MG63 (cell line): ENCODE measurements at regions not wholly inside any gene's neighbourhood (a gene's known extent, or its start where the extent isn't known, plus 50 kb on each side); places are given as distances from the start of the nearest gene placed in this dataset.
"Not testable (repeated sequence)": the region's sequence is repeated elsewhere in the genome, so short reads cannot be mapped to it uniquely, and the experiment has no call there.

Experiments used
- DNase-seq: peaks from one replicate; pipeline ENCODE4 v3.0.0-alpha.2; 2020
- H3K27me3 ChIP-seq: fragments of 250-450 bp; sonication (Bioruptor Pico); 2 replicates; pipeline ENCODE4 v1.5.1; 2020; ENCODE audit warnings: mild to moderate bottlenecking, moderate library complexity
- H3K36me3 ChIP-seq: fragments of 250-450 bp; sonication (Bioruptor Pico); 2 replicates; pipeline ENCODE4 v1.5.1; 2020; ENCODE audit warnings: mild to moderate bottlenecking, moderate library complexity
- H3K4me3 ChIP-seq: fragments of 250-450 bp; sonication (Bioruptor Pico); 2 replicates; pipeline ENCODE4 v1.5.1; 2020; ENCODE audit warnings: mild to moderate bottlenecking, moderate library complexity
- H3K9me3 ChIP-seq: fragments of 250-450 bp; sonication (Bioruptor Pico); 2 replicates; pipeline ENCODE4 v1.5.1; 2020; ENCODE audit warnings: mild to moderate bottlenecking, moderate library complexity

- no peaks in the 10 kb centered on the region for H3K27me3 ChIP-seq
- no peak for DNase-seq
Observed at GRCh38 chr7:9226500-9226899, 793.1 kb downstream of the NXPH1 start.

DNA sequence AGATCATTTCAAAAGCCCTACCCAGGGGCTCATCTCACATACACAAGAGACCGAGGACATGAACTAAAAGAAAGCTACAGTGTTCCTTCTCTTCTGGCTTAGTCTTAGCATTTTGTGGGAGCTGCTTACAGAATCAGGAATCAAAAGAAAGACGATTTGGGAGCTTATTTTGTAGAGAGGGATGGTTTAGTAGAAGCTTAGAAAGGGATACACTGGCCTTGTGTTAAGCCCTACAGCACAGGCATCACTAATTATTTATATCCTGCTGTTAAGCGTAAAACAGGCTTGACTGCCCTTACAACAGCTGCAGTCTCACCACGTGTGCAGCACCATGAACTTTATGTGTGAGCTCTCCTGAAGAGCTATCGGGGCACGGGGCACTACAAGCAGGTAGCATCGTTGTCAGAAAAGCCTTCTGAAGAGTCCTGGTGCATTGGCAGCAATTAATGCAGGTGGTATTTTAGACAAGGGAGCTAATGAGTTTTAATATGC, 798.3 kb downstream of the NXPH1 start:
- H3K36me3 ChIP-seq = no peaks in the 10 kb centered on the region
- no peaks in the 10 kb centered on the region; the same call in 1 of the 2 replicates for H3K27me3 ChIP-seq
- H3K9me3 ChIP-seq = no peaks in the 10 kb centered on the region
- no peak for DNase-seq
- H3K4me3 ChIP-seq = no peak overlapping the region

More at GRCh38 chr7:9226500-9226899, 793.1 kb downstream of the NXPH1 start:
- Histone ChIP-seq H3K9me3 (no peaks in the 10 kb centered on the region), H3K4me3 (no peak overlapping the region), H3K36me3 (no peaks in the 10 kb centered on the region)

DNA sequence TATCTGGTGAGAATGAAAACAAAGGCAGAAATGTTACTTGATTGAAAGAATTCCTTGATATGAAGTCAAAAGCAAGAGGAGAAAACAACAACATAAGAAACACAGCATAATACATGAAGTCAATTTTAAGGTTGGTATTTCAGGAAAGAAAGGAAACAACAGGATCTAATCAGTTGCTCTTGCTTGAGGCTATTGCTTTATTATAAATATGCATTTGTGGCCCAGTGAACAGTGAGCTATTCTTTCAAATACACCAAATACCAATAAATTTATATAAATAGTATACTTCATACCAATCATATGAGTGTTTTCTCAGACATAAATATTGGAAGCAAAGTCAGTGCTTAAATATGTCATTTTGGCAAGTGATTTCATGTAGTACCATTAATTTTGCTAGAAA, 806.6 kb downstream of the NXPH1 start:
- no peak for DNase-seq
- Histone ChIP-seq H3K9me3 (no peaks in the 10 kb centered on the region), H3K27me3 (no peaks in the 10 kb centered on the region)

DNA sequence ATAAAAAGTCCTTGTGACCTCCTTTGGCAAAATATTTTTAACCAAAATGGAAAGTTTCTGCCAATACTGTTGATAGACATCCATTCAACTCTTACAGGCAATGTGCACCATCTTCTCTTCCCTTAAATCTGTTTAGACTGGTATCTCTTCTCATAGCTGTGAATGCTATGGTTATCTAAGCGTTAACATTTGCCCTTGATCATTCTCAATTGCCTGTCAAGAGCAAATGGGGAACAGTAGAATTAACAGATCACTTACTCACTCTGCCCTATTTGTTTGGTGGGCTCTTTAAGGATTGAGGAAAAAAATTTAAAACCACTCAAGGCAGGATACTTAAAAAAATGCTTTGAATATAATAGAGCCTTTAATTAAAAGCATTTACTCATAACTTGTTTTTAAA, 808.4 kb downstream of the NXPH1 start:
- DNase-seq = no peak
- H3K27me3 ChIP-seq = no peaks in the 10 kb centered on the region
- H3K4me3 ChIP-seq = no peak overlapping the region
- H3K9me3 ChIP-seq = no peaks in the 10 kb centered on the region
- no peaks in the 10 kb centered on the region for H3K36me3 ChIP-seq

More for the DNA sequence above, 806.6 kb downstream of the NXPH1 start:
- no peaks in the 10 kb centered on the region for H3K36me3 ChIP-seq
- H3K4me3 ChIP-seq = no peak overlapping the region

DNA sequence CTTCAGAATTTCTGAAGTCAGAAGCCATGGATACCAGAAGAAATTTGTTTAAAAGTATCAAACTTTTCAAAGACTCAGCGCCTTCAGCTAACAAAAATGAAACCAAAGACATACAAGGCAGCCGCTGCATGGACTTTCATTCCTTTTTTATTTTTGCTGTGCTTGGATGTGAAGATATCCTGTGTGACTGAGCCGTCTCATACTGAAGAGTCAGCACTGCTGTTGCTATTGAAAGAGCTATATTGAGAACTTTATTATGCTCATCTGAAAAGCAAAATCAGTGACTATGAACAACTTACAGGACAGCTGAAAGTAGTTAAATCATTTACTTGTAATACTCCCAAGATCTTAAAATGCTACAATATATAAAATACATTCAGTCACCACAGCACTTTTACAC, 809.2 kb downstream of the NXPH1 start:
- Histone ChIP-seq H3K4me3 (peak overlapping the region; percentile 35), H3K9me3 (no peaks in the 10 kb centered on the region), H3K36me3 (no peaks in the 10 kb centered on the region), H3K27me3 (no peaks in the 10 kb centered on the region)
- DNase-seq = peak; percentile 5

DNA sequence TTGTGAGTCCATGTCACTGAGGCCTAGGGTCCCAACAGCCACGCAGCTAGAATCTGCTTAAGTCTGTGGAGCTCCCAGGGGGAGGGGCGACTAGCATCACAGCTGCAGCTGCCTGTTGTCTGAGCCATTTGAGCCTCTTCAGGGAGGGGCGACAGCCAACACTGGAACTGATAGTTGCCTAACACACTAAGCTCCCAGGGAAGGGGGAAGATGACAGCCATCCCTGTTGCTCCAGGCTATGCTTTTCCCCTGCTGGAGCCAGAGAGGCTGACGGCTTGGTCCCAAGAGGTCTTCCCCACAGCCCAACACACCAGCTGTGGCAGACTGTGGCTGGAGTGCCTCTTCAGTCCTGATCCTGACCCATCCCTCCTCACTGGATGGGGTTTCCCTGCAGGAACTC, 817.5 kb downstream of the NXPH1 start:
- Histone ChIP-seq H3K9me3 (no peaks in the 10 kb centered on the region), H3K27me3 (no peaks in the 10 kb centered on the region), H3K36me3 (no peaks in the 10 kb centered on the region), H3K4me3 (no peak overlapping the region)
- DNase-seq = no peak

DNA sequence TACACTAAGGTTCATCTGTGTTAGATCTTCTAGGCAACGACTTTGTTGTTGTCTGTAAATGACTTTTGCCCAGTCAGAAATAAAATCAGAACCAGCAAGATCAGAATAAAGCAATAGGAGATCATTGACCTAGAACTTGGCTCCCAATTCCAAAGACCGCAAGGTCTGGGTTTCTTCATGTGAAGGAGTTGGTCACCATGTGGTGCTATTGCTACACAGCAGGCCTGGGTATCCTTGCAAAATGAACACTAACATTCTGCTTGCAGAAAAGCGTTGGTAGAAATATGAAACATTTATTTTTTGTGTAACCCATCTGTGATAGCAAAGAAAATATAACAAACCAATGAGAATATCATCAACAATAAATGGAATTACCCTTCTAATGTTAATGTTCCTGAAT, 831.0 kb downstream of the NXPH1 start:
- Histone ChIP-seq H3K36me3 (no peaks in the 10 kb centered on the region), H3K27me3 (no peaks in the 10 kb centered on the region), H3K9me3 (no peaks in the 10 kb centered on the region), H3K4me3 (no peak overlapping the region)
- no peak for DNase-seq

DNA sequence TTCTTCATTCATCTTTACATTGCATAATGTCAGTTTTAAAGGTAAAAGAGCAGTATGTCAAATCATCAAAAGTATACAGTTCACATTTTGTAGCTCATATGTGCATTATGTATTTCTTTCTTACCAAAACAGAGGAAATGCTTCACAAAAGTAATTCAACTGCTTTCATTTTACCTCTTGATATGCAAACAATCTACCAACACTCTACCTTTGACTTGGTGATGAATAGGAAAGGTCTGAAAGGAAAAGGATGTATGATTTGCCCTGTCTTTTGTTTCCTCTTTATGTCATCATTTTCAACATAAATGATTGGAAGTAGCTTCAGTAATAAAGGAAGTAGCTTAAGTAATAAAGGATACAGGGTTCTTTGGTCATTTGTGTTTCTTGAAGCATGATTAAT, 846.7 kb downstream of the NXPH1 start:
- no peaks in the 10 kb centered on the region for H3K27me3 ChIP-seq
- H3K4me3 ChIP-seq = no peak overlapping the region
- no peaks in the 10 kb centered on the region for H3K36me3 ChIP-seq
- no peak for DNase-seq
- no peaks in the 10 kb centered on the region for H3K9me3 ChIP-seq

- DNase-seq = no peak
- no peaks in the 10 kb centered on the region for H3K36me3 ChIP-seq
- H3K4me3 ChIP-seq = no peak overlapping the region
- H3K9me3 ChIP-seq = no peaks in the 10 kb centered on the region
- H3K27me3 ChIP-seq = no peaks in the 10 kb centered on the region
Observed at GRCh38 chr7:9283246-9283645, 849.8 kb downstream of the NXPH1 start.

GRCh38 chr7:9302436-9302835, 869.0 kb downstream of the NXPH1 start:
- Histone ChIP-seq H3K36me3 (no peaks in the 10 kb centered on the region), H3K9me3 (no peaks in the 10 kb centered on the region), H3K4me3 (no peak overlapping the region), H3K27me3 (no peaks in the 10 kb centered on the region)
- no peak for DNase-seq

GRCh38 chr7:9307131-9307530, 873.7 kb downstream of the NXPH1 start:
- no peaks in the 10 kb centered on the region for H3K36me3 ChIP-seq
- DNase-seq = no peak
- H3K4me3 ChIP-seq = no peak overlapping the region

GRCh38 chr7:9324513-9324912, 891.1 kb downstream of the NXPH1 start:
- DNase-seq = no peak
- no peaks in the 10 kb centered on the region for H3K9me3 ChIP-seq
- no peaks in the 10 kb centered on the region for H3K27me3 ChIP-seq
- no peak overlapping the region for H3K4me3 ChIP-seq
- no peaks in the 10 kb centered on the region for H3K36me3 ChIP-seq

More at GRCh38 chr7:9307131-9307530, 873.7 kb downstream of the NXPH1 start:
- H3K27me3 ChIP-seq = no peaks in the 10 kb centered on the region
- no peaks in the 10 kb centered on the region for H3K9me3 ChIP-seq

DNA sequence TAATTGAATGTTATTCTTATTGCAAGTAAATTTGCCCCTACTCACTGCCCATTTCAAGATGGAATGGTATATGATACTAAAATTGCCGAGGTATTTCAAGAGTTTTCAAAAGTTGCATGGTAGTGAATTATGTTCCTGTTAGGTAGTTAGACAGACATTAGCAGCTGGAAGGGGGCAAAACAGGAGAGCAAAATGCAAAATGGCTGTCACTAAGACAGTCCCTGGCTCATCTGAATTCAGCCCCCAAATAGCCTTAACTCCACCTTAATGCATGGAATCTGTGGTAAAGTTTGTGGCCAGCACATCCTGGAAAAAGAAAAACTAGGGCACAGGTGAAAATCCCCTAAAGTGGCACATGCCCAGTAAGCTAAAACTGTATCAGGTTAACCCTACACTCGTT, 894.9 kb downstream of the NXPH1 start:
- Histone ChIP-seq H3K4me3 (no peak overlapping the region), H3K27me3 (no peaks in the 10 kb centered on the region), H3K36me3 (no peaks in the 10 kb centered on the region), H3K9me3 (no peaks in the 10 kb centered on the region)
- no peak for DNase-seq

GRCh38 chr7:9349625-9350024, 916.2 kb downstream of the NXPH1 start:
- no peaks in the 10 kb centered on the region for H3K9me3 ChIP-seq
- no peak overlapping the region for H3K4me3 ChIP-seq
- H3K36me3 ChIP-seq = no peaks in the 10 kb centered on the region
- DNase-seq = no peak
- H3K27me3 ChIP-seq = no peaks in the 10 kb centered on the region

GRCh38 chr7:9391221-9391620, 957.8 kb downstream of the NXPH1 start:
- no peaks in the 10 kb centered on the region for H3K9me3 ChIP-seq
- no peak overlapping the region for H3K4me3 ChIP-seq
- no peaks in the 10 kb centered on the region for H3K36me3 ChIP-seq
- H3K27me3 ChIP-seq = no peaks in the 10 kb centered on the region
- no peak for DNase-seq

DNA sequence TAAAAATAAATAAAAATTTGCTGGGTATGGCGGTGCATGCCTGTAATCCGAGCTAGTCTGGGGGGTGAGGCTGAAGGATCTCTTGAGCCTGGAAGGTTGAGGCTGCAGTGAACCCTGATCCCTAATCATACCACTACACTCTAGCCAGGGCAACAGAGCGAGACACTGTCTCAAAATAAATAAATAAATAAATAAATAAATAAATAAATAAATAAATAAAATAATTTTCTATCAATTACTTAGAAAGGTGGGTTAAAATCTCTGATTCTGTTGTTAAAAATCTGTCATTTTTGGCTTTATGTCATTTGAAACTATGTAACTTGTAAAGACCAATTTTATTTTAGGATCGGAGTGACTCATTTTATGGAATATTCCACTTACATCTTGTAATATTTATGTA, 958.6 kb downstream of the NXPH1 start:
- H3K4me3 ChIP-seq = no peak overlapping the region
- H3K36me3 ChIP-seq = no peaks in the 10 kb centered on the region
- no peak for DNase-seq
- H3K9me3 ChIP-seq = no peaks in the 10 kb centered on the region
- no peaks in the 10 kb centered on the region for H3K27me3 ChIP-seq

GRCh38 chr7:9404386-9404785, 971.0 kb downstream of the NXPH1 start:
- H3K4me3 ChIP-seq, H3K36me3 ChIP-seq, H3K27me3 ChIP-seq, DNase-seq, H3K9me3 ChIP-seq: not testable (repeated sequence)

DNA sequence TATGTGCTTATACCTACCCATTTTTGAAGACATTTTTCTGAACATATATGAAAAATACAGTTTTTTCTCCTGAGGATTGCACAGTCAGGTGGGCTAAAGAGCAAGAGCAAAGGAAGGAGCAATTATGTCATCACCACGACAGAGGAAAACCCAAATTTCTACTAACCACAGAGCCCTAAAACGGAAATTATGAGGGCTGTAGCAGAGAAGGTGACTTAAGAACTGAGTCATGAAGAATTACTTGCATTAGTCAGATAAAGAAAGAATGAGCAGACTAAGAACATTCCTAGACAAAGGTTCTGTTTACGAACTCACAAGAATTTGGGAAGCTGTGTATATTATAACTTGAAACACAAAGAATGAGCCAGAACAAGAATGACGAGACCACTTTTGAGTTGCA, 974.4 kb downstream of the NXPH1 start:
- no peak overlapping the region for H3K4me3 ChIP-seq
- no peaks in the 10 kb centered on the region for H3K36me3 ChIP-seq
- H3K9me3 ChIP-seq = no peaks in the 10 kb centered on the region; the same call in 1 of the 2 replicates
- no peak for DNase-seq
- H3K27me3 ChIP-seq = no peaks in the 10 kb centered on the region

DNA sequence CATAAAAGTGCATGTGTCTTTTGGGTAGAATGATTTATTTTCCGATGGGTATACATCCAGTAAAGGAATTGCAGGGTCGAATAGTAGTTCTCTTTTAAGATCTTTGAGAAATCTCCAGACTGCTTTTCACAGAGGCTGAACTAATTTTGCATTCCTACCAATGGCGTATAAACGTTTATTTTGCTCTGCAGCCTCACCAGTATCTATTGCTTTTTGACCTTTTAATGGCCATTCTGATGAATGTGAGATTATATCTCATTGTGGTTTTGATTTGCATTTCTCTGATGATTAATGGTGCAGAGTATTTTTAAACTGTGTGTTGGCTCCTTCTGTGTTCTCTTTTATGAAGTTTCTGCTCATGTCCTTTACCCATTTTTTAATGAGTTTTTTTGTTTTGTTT, 1020.1 kb downstream of the NXPH1 start:
- H3K4me3 ChIP-seq = no peak overlapping the region
- no peaks in the 10 kb centered on the region for H3K9me3 ChIP-seq
- DNase-seq = no peak
- H3K27me3 ChIP-seq = no peaks in the 10 kb centered on the region
- H3K36me3 ChIP-seq = no peaks in the 10 kb centered on the region
